HG03159 (cell line): ENCODE measurements at regions not wholly inside any gene's neighbourhood (a gene's known extent, or its start where the extent isn't known, plus 50 kb on each side); places are given as distances from the start of the nearest gene placed in this dataset.

Experiments used
- ATAC-seq: cut with Tn5 transposase; IDR thresholded peaks from one replicate; pipeline ENCODE4 v1.9.1; 2021; ENCODE audit warnings: mild to moderate bottlenecking, moderate library complexity; ENCODE audit not compliant: unreplicated experiment

DNA sequence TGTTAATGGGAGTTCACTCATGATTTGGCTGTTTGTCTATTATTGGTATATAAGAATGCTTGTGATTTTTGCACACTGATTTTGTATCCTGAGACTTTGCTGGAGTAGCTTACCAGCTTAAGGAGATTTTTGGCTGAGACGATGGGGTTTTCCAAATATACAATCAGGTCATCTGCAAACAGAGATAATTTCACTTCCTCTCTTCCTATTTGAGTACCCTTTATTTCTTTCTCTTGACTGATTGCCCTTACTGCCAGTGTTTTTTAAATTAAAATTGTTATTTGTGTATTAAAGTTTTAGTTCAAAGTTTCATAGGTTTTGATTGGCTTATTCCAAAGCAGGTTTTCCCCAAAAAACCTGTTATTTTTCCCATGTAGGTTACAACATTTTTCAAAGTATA is 390.5 kb upstream of the RBMS3 start:
- ATAC-seq = no peak

DNA sequence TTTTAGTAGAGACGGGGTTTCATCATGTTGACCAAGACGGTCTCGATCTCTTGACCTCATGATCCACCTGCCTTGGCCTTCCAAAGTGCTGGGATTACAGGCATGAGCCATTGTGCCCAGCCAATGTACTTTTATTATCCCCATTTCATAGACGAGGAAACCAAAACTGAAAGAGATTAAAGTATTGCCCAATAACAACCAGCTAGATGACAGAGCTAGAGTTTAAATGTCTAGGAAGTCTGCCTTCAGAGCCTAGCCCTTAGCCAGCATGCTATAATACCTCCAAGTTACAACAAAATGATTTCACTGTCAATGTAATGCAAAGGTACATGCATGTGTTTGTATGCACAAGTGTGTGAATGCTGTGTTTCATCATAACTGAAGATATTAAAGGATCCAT is 389.4 kb upstream of the RBMS3 start:
- no peak for ATAC-seq

DNA sequence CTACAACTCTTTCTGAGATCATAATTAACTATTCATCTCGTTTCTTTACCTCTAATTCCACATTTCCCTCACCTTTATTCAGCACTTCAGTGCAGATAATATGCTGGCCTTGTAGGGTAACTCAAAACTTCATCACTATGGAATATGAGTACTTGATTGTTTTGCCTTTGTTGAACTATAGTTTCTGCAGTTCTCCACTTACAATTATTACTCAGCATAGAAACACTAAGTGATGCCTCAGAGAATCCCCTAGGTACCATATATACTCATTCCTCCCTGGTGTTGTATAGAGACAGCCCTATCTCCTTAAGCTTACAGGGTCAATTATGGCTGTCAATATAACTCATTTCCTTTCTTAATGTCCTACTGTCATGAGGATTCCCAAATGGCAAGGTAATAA is 380.6 kb upstream of the RBMS3 start:
- ATAC-seq = no peak

DNA sequence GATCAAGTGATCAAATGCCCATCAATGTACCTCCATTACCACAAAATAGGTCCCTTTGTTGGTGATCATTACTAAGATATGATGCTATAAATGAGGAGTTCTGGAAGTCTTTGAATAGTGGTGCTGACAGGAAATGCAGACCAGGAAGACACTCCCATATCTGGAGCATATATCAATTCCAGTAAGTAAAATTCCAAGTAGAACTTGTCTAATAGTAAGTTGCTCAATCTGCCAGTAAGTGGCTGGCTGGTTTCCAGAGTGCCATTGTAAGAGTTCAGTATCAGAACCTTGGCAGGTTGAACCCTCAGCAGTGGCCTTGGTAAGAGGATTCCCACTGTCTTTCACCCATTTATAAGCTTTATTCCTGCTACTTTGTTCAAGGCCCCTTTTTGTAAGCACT is 379.9 kb upstream of the RBMS3 start:
- no peak for ATAC-seq

DNA sequence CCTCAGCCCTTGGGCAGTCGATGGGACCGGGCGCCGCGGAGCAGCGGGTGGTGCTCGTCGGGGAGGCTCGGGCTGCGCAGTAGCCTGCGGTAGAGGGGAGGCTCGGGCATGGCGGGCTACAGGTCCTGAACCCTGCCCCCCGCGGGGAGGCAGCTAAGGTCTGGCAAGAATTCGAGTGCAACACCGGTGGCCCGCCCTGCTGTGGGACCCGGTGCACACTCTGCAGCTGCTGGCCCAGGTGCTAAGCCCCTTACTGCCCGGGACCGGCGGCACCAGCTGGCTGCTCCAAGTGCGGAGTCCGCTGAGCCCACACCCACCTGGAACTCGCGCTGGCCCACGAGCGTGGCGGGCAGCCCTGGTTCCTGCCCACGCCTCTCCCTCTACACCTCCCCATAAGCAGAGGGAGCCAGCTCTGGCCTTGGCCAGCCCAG is 377.7 kb upstream of the RBMS3 start:
- no peak for ATAC-seq

DNA sequence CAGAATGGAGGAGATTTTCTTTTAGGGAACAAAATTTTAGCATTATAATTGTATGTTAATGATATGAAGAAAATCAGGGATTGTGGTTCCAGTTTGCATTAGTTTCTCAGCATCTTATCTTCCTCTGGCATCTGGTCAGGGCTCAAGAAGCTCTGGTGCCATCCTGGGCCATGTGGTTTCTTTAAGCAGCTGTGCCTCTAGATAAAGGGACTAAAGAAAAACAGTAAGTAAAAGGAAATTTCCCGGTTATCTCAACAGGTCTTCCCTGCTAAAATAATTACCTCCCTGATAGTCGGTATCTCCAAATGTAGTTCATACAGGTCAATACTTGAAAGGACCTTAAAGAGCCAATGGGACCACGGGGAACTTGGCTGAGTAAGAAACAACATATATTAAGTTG is 375.1 kb upstream of the RBMS3 start:
- no peak for ATAC-seq

DNA sequence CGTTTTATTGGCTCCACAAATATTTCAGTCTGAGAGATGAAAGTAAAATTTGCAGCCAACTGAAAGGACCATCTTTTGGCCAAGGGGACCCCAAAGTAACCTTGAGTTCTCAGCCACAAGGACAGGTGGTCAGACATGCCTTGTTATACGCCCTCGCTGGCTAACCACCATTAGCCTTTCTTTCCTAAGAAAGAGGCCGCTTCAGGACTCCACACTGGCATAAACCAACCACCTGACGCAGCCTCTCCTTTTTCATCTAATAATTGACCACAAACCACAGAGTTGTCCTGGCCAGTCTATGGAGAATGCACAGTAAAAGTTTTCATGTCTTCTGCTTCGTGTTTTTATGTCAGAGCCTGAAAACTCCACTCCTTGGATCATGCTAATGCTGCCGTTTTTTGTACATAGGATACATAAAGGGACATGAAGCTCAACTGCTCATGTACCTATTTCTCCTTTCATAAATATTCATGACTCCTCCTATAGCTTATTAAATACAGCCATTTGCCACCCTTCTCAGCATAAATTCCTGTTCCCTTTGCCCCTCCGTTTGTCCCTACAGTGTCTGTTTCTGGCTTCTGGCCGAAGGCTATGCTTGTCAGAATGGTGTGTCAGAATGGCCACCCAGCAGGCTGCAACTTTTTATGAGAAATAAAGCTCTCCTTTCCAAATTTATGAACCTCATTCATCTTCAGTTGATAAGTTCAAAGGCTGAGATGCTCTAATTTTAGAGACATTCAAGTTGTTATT is 374.1 kb upstream of the RBMS3 start:
- no peak for ATAC-seq

DNA sequence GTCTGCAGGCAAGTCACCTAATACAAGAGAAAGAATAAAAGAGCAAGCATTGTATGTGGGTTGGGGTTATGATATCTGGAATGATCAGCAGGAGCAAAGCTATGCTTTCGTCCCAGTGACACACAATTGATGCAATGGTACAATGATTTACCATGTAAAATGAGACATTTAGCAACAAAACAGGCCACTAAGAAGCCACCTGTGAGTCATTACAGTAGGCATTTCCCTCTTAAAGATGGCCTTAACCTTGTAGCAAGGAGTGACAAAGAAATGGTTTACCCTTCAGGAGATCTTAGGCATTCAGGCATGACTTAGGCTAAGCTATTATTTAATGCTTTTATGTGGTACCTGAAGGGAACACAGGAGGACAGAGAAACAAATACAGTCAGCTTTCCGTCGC is 373.3 kb upstream of the RBMS3 start:
- no peak for ATAC-seq

DNA sequence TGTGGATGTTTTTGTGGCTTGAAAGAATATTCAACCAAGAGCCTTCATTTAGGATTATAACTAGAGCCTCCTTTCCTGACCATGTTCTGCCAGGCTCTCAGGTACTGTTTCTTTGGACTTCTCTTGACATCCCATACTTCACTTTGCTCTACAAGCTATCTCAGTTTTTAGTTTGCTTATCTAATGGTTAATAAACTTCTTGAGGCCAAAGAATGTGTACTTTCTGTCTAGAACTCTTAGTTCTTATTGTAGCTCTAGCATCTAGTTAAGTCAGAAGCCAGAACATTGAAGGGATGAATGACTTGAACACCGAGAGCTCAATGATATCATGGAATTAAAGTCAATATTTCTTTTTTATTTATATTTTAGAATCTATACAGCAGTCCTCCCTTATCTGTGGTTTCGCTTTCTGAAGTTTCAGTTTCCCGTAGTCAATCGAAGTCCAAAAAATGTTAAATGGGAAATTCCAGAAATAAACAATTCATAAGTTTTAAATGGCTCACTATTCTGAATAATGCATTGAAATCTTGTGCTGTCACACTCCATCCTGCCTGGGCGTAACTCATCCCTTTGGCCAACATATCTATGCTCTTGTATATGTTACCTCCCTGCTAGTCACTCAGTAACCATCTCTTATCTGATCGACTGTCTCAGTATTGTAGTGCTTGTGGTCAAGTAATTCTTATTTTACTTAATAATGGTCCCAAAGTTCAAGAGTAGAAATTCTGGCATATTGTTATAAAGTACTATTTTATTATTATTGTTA is 368.6 kb upstream of the RBMS3 start:
- ATAC-seq = no peak

DNA sequence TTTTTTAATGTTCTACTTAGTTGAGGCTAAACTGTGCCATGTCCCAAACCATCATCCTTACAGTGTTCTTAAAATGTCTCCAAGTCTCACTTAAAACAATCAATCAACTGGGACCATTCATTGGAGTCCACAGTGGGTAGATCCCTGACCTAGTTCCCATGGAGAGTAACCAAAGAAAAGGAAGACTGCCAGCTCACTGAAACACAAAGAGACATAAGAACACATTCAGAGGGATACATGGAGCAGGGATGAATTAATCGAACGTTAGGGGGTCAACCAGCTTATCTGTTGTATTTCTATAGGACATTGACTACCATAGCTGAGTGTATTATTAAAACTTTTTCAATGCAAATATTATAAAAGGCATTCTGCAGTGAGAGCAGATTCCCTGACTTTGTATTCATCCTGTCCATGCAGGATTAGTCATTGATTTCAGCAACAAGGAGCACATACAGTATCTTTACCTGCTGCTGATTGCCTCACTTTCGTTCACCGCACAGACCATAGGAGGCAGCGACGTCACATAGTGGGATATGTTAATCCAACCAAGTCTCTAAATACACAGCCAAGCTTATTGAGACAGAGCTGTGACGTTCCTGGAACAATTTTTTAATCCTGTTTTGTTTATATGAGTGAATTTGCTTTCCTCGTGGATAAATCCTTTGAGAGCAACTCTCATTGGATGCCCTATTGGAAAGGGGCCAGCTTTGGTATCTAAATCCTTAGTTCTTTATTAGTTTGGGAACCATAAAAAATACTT is 364.9 kb upstream of the RBMS3 start:
- no peak for ATAC-seq

DNA sequence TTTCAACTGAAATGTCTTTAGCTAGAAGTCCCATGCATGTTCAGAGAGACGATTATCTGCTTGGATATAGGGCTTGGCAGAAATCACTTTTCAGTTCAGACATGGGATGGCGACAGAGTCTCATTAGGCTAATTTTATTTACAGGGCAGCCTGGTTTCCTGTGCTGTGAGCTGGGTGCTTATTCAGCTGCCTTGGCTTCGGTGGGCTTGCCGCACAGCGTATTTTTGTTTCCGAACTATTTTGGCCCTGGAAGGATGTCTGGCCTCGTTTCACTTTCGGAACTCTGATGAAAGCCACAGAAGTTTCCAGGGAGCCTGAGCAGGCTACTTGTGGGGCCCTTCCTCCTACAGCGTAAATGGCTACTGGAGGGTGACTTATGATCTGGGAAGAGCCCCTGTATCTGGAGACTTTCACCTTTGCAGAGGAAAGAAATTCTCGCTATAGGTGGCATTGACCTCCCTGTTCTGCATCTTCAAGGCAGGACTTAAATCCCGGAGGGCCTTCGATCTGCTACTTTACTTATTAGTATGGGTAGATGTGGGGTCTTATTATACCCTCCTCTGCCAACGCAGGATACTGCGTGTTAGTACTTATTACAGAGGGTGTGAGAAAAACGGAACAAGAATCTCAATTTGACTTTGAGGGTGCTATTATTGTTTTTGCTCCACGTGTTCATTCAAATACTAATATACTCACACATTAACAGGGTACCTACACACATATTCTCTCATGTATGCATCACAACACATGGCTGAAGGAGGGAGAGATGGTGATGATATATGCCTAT is 364.0 kb upstream of the RBMS3 start:
- ATAC-seq = peak; percentile 91

DNA sequence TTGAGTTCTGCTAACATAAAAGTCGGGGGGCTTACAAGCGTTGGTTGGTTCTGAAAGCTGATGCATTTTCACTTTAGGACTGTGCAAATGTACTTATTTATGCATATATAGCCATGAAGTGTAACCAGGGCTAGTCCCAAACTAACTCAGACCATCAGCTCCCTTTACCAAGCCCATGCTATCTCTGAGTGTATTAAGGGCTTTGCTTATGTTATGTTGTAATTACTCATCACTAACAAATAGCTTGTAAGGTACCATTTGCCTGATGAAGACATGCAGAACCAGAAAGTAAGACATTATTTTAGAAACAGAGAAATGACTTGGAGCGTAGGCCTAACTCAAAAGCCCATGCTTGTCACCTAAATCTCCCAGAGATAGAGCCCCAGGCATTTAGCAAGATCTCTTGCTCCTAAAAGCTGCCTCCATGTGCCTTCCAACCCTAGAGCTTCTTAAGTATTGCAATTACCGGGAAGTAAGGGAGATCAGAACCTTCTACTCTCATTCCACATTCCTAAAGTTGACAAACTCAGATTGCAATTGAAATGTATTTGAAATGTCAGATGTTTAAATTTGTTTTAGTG is 362.9 kb upstream of the RBMS3 start:
- no peak for ATAC-seq

DNA sequence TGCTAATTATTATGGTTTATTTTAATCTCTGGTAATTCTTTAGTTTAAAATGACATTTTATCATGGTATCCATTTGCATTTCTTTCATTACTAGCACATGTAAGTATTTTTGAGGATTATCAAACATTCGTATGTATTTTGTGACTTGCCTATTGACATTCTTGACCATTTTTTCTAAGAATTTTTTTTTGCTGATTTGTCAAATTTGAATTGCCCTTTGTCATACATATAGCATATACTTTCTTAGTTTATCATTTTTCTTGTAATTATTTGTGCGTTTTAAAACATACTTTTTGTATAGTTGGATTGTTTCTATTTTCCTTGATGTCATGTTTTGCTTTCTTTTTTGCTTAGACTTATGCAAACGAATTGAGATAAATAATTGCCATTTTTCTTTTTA is 358.5 kb upstream of the RBMS3 start:
- ATAC-seq = no peak

DNA sequence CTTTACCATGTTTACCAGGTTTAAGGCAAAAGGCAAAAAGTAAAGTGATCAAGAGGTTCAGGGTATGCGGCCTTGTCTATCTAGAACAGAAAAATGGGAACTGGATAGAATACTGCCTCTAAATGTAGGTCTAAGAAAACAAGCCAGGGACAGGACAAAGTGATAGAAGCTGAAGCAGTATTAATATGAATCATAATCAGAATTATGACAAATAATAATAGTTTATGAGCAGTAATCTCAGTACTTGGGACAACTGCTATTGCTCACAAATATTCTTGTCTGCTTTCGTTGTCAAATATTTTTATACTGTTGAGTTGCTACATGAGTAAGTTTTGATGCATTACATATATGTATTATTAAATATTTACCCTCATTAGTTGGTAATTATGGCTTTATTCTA is 356.9 kb upstream of the RBMS3 start:
- ATAC-seq = no peak

DNA sequence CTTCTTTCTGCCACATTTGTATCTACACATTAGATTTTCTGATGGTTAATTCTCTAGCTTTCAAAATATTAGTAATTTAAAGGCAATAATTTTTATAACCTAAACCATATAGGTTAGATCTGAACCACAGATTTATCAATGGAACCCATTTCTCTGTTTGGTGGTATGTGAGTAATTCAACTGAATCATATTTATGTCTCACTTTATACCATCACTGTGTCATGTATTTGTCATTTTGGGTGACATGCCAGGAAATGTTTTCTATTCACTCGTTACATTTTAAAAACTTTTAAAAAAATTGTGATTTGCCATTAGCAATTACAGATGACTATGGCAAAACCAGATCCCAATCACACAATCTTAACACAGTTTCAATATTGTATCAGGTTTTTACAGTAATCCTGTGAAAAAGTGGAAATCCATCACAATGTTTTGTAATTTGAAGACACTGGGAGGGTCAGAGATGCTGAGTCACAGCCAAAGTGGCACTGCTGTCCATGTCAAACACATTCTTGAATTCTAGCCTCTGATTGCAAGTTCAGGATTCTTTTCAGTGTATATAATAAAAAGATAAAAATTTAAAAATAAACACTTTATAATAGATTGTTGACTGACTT is 356.0 kb upstream of the RBMS3 start:
- no peak for ATAC-seq

DNA sequence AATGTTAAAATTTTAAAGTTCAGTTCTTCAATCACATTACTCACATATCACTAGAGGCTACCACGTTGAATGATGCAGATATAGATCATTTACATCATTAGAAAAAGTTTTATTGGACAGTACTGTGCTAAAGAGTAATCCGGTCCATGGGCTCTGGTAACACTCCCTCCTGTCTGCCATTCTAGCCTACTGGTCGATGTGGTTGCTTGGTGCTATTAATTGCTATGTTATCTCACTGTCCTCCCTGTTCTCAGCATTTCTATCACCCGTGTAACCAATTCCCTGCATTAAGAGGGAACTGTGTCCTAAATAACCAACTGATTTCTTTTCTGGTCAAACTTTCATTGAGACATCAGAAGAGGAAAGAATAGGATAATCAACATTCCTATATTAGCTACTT is 347.5 kb upstream of the RBMS3 start:
- ATAC-seq = no peak

DNA sequence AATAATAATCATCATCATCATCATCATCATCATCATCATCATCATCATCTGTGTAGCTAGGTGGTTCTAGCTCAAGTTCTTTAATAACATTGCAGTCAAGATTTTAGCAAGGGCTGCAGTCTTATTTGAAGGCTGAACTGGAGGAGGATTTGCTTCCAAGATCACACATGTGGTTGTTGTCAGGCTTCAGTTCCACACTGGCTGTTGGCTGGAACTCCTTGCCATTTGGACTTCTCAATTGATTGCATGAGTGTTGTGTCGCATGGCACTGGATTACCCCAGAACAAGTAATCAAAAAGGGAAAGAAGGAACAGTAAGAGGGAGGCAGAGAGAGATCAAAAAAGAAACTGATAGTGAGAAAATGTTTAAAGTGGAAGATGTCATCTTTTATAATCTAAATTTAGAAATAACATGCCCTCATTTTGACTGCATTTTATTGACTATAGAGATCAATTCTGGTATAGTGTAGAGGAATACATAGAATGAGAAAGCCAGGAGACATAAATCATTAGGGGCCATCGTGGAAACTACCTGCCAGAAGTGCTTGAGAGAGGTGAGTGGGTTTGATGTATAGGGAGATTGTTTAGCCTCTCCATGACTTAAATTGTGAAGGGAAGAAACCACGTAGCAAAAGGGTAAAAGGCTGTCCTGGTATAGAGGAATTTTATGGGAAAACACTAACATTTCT is 346.6 kb upstream of the RBMS3 start:
- ATAC-seq = peak; percentile 60

DNA sequence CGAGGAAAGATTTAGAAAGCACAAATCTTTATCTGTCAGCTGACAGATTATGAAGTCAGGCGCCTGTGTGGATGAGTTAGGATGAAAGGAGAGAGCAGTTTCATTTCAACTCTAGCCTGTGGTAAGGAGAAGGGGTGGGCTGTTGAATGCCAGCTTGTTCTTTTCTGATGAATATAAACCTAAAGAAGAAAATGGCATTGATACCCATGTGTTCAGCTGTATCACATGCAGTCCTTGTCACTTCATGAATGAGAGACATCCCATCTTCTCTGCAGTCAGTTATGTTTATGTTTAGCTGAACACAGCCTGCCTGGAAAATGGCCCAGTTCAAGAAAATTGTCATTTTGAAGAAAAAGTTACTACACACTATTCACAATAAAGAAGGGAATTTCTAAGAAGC is 345.7 kb upstream of the RBMS3 start:
- ATAC-seq = no peak

DNA sequence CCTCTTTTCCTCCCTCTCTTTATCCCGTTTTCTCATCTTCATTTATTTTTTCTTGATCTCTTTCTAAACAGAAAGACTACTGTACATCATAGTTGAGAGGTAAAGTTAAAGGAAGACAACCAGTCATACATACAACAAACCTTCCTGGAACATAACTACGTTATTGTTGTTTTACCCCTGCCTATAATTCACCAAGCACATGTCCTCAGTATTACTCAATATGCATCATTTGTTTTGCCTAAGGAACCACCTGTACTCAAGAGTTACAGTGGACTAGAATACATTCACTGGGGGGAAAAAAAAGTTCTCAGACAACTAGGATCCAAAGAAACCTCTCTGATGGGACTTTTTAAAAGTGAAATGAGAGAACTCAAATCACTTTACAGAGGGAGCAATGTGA is 344.7 kb upstream of the RBMS3 start:
- ATAC-seq = no peak

DNA sequence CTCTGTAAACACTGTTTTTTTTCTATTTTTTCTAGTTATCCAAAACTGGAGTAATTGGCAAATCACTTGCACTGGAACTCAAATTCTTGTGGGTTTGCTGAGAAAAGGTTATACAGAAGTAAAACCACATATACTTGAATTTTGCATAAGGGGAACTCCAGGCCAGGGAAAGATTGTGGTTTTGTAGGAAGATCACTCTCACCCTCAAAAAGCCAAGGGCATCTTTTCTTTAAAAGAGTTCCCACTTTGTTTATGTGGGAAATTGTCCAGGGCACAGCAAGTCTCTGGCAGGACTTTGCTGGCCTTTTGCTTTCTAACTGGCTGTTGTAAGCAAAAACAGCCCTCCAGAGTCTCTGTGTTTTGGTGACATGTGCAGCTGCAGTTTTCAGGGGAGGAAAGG is 340.3 kb upstream of the RBMS3 start:
- ATAC-seq = peak; percentile 85
